HEK293 (cell line): ENCODE measurements at regions not wholly inside any gene's neighbourhood (a gene's known extent, or its start where the extent isn't known, plus 50 kb on each side); places are given as distances from the start of the nearest gene placed in this dataset.

Experiments
- ATF2 ChIP-seq: fragments of 450-650 bp; formaldehyde crosslinking; IDR thresholded peaks from 2 replicates; pipeline ENCODE4 v1.5.1; 2016; ENCODE audit warnings: missing biosample characterization, missing genetic modification characterization, low read depth
- CTCF ChIP-seq: fragments of 450-650 bp; formaldehyde crosslinking; IDR thresholded peaks from 2 replicates; pipeline ENCODE4 v1.5.1; 2016; ENCODE audit warnings: missing biosample characterization, missing genetic modification characterization
- ELK4 ChIP-seq: IDR thresholded peaks from 2 replicates; pipeline ENCODE4 v1.6.1; 2011; ENCODE audit warnings: mild to moderate bottlenecking, low read depth, low read length, borderline replicate concordance
- FEZF1 ChIP-seq: fragments of 450-650 bp; formaldehyde crosslinking; IDR thresholded peaks from 2 replicates; pipeline ENCODE4 v1.5.1; 2016; ENCODE audit warnings: missing biosample characterization, missing genetic modification characterization
- REST ChIP-seq: fragments of 450-650 bp; formaldehyde crosslinking; IDR thresholded peaks from 2 replicates; pipeline ENCODE4 v1.5.1; 2016; ENCODE audit warnings: missing biosample characterization, missing genetic modification characterization
- YY1 ChIP-seq: fragments of 450-650 bp; formaldehyde crosslinking; IDR thresholded peaks from 2 replicates; pipeline ENCODE4 v1.5.1; 2018; ENCODE audit warnings: missing biosample characterization, missing genetic modification characterization
- ZBTB26 ChIP-seq: fragments of 450-650 bp; formaldehyde crosslinking; optimal IDR thresholded peaks from 2 replicates; pipeline ENCODE3; 2016; ENCODE audit warnings: missing biosample characterization, mild to moderate bottlenecking, missing genetic modification characterization
- ZFP69B ChIP-seq: fragments of 450-650 bp; formaldehyde crosslinking; IDR thresholded peaks from 2 replicates; pipeline ENCODE4 v1.5.1; 2016; ENCODE audit warnings: missing biosample characterization, missing genetic modification characterization
- ZNF174 ChIP-seq: fragments of 450-650 bp; formaldehyde crosslinking; IDR thresholded peaks from 2 replicates; pipeline ENCODE4 v1.5.0; 2017; ENCODE audit warnings: missing biosample characterization, mild to moderate bottlenecking, missing genetic modification characterization
- ZNF239 ChIP-seq: fragments of 450-650 bp; formaldehyde crosslinking; IDR thresholded peaks from 2 replicates; pipeline ENCODE4 v1.5.1; 2016; ENCODE audit warnings: missing biosample characterization, missing genetic modification characterization
- ZNF274 ChIP-seq, 2 experiments: fragments of 200-500 bp in 1 of 2; fragments of 450-650 bp in 1 of 2; sonication (Bioruptor generic) in 1 of 2; formaldehyde crosslinking in 1 of 2; IDR thresholded peaks; 2 replicates each; pipeline versions ENCODE4 v1.5.1 to v1.6.1; 2014 to 2016; ENCODE audit warnings: borderline replicate concordance in 1 of 2, inconsistent platforms in 1 of 2, low read length in 1 of 2, missing biosample characterization in 1 of 2, missing genetic modification characterization in 1 of 2
- ZNF362 ChIP-seq: fragments of 450-650 bp; formaldehyde crosslinking; IDR thresholded peaks from 2 replicates; pipeline ENCODE4 v1.5.1; 2016; ENCODE audit warnings: missing biosample characterization, missing genetic modification characterization
- ZNF596 ChIP-seq: fragments of 450-650 bp; IDR thresholded peaks from 2 replicates; pipeline ENCODE4 v1.5.0; 2018; ENCODE audit warnings: missing biosample characterization, mild to moderate bottlenecking, missing genetic modification characterization, moderate library complexity
- TF ChIP-seq, protein P1 (sequence below): fragments of 450-650 bp; formaldehyde crosslinking; IDR thresholded peaks from 2 replicates; pipeline ENCODE4 v1.5.1; 2017; ENCODE audit warnings: missing biosample characterization, missing genetic modification characterization

DNA sequence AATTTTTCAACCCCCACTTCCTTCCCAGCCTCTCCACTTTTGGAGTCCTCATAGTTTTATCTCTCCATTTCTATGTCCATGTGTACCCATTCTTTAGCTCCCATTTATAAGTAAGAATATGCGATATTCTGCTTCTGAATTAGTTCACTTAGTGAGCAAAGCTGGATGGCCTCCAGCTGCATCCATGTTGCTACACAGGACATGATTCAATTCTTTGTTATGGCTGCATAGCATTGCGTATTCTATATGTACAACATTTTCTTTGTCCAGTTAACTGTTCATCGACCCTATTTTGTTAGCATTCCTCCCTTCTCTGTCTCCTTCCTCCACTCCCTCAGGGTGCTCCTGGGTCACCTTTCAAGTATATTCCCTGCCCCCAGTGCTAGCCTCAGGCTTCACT is 210.0 kb upstream of the SSTR4 start:
- TF ChIP-seq FEZF1 (tag by site-specific recombination) (no peak), REST (tag by site-specific recombination) (no peak), CTCF (tag by site-specific recombination) (no peak), ZNF362 (tag by site-specific recombination) (no peak), ZBTB26 (tag by site-specific recombination) (no peak), ZNF174 (tag by site-specific recombination) (no peak), YY1 (no peak), ZNF596 (tag by site-specific recombination) (no peak), ZNF239 (no peak), ATF2 (no peak), ELK4 (no peak), ZNF274 (IDR thresholded peaks at IDR 0.05; ENCODE audit: low read length) (no peak), ZNF274 (tag by site-specific recombination; IDR thresholded peaks at IDR 0.05; ENCODE audit: borderline replicate concordance) (no peak), ZFP69B (tag by site-specific recombination) (no peak)
- TF ChIP-seq, protein P1, sequence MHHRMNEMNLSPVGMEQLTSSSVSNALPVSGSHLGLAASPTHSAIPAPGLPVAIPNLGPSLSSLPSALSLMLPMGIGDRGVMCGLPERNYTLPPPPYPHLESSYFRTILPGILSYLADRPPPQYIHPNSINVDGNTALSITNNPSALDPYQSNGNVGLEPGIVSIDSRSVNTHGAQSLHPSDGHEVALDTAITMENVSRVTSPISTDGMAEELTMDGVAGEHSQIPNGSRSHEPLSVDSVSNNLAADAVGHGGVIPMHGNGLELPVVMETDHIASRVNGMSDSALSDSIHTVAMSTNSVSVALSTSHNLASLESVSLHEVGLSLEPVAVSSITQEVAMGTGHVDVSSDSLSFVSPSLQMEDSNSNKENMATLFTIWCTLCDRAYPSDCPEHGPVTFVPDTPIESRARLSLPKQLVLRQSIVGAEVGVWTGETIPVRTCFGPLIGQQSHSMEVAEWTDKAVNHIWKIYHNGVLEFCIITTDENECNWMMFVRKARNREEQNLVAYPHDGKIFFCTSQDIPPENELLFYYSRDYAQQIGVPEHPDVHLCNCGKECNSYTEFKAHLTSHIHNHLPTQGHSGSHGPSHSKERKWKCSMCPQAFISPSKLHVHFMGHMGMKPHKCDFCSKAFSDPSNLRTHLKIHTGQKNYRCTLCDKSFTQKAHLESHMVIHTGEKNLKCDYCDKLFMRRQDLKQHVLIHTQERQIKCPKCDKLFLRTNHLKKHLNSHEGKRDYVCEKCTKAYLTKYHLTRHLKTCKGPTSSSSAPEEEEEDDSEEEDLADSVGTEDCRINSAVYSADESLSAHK (tag by site-specific recombination): no peak
